Stomach (tissue), 4 donors: ENCODE measurements at regions not wholly inside any gene's neighbourhood (a gene's known extent, or its start where the extent isn't known, plus 50 kb on each side); places are given as distances from the start of the nearest gene placed in this dataset.

ENCODE experiments used
- EP300 ChIP-seq: sonication (generic); formaldehyde crosslinking; IDR thresholded peaks from one replicate; pipeline ENCODE4 v1.6.1; 2017; ENCODE audit warnings: antibody characterized with exemption
- POLR2A ChIP-seq, 4 donors: fragments of 450-650 bp; IDR thresholded peaks; one replicate each; pipeline ENCODE4 v1.6.1; 2016; ENCODE audit warnings: antibody characterized with exemption in 4 of 4, control low read depth in 2 of 4, mild to moderate bottlenecking in 1 of 4, moderate library complexity in 1 of 4
- POLR2AphosphoS5 ChIP-seq, 3 donors: sonication (generic); formaldehyde crosslinking; IDR thresholded peaks; one replicate each; pipeline ENCODE4 v1.6.1; 2016; ENCODE audit warnings: antibody characterized with exemption in 3 of 3
- TF ChIP-seq, protein P1 (sequence below), 7 experiments: fragments of 450-650 bp in 4 of 7; fragments of 200-600 bp in 3 of 7; sonication (generic) in 3 of 7; IDR thresholded peaks; one replicate each; pipeline ENCODE4 v1.5.1; 2016 to 2019; ENCODE audit warnings: antibody characterized with exemption in 7 of 7, control low read depth in 2 of 7, mild to moderate bottlenecking in 1 of 7

DNA sequence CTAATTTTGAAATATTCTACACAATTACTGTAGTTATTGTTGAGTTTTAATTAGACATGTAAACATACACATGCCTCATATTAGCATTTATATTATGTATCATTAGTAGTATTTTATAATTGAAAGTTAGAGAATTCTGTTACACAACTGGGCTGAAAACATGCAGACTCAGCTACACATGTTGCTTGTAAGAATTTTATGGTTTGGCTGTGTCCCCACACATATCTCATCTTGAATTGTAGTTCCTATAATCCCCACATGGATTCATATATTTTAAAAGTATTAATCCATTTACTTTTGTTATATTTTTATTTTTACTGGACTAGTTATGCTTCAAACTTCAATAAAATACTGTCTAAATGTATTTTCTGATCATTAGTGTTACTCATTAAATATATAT is 2075.3 kb upstream of the C9orf72 start:
- TF ChIP-seq, protein P1, sequence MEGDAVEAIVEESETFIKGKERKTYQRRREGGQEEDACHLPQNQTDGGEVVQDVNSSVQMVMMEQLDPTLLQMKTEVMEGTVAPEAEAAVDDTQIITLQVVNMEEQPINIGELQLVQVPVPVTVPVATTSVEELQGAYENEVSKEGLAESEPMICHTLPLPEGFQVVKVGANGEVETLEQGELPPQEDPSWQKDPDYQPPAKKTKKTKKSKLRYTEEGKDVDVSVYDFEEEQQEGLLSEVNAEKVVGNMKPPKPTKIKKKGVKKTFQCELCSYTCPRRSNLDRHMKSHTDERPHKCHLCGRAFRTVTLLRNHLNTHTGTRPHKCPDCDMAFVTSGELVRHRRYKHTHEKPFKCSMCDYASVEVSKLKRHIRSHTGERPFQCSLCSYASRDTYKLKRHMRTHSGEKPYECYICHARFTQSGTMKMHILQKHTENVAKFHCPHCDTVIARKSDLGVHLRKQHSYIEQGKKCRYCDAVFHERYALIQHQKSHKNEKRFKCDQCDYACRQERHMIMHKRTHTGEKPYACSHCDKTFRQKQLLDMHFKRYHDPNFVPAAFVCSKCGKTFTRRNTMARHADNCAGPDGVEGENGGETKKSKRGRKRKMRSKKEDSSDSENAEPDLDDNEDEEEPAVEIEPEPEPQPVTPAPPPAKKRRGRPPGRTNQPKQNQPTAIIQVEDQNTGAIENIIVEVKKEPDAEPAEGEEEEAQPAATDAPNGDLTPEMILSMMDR (IDR thresholded peaks at IDR 0.05): no peak
- no peak for TF ChIP-seq POLR2AphosphoS5 (IDR thresholded peaks at IDR 0.05)
- no peak for TF ChIP-seq POLR2A (IDR thresholded peaks at IDR 0.05)
- no peak for TF ChIP-seq EP300
